ENCODE measurements at regions not wholly inside any gene's neighbourhood (a gene's known extent, or its start where the extent isn't known, plus 50 kb on each side); places are given as distances from the start of the nearest gene placed in this dataset.
"Not testable (repeated sequence)": the region's sequence is repeated elsewhere in the genome, so short reads cannot be mapped to it uniquely, and the experiment has no call there.

DNA sequence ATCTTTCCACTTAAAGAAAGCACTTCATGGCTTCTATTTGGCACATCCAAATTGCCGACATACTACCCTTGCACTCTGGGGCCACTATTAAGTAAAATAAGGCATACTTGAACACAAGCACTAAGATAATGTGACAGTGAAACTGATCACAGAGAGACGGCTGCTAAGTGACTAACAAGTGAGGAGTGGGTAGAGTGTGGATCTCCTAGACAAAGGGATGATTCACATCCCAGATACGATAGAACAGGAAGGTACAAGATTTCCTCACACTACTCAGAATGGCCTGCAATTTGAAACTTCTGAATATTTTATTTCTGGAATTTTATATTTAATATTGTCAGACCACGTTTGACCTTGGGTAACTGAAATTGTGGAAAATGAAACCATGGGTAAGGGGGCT, 1721.8 kb upstream of the SPRY2 start:
- 58 to 69% methylated on average over 3 to 4 of the region's 4 CpGs for WGBS, 2 donors (ENCODE audit: low coverage in 1 of 2)
- no peaks in the 10 kb centered on the region for H3K9me3 ChIP-seq
- no peak for ATAC-seq
- TF ChIP-seq POLR2AphosphoS5 (IDR thresholded peaks at IDR 0.05), result no peak
- H3K36me3 ChIP-seq, result no peaks in the 10 kb centered on the region
- no peaks in the 10 kb centered on the region for H3K27me3 ChIP-seq
- H3K4me1 ChIP-seq, result no peaks in the 10 kb centered on the region
- H3K27ac ChIP-seq, result no peak overlapping the region
- no peak overlapping the region for H3K4me3 ChIP-seq

GRCh38 chr13:82058364-82058763, 1717.4 kb upstream of the SPRY2 start:
- ATAC-seq, result no peak
- H3K27me3 ChIP-seq, result no peaks in the 10 kb centered on the region
- 71 to 80% methylated on average over 2 of the region's 2 CpGs for WGBS, 2 donors (ENCODE audit: low coverage in 1 of 2)

GRCh38 chr13:82045316-82045715, 1704.4 kb upstream of the SPRY2 start:
- WGBS, 2 donors (ENCODE audit: low coverage in 1 of 2), result 94% methylated on average over 12 of the region's 23 CpGs; no CpG with 5 or more reads in 1 of the 2 donors
- ATAC-seq, result not testable (repeated sequence)

More at GRCh38 chr13:82058364-82058763, 1717.4 kb upstream of the SPRY2 start:
- no peaks in the 10 kb centered on the region for H3K36me3 ChIP-seq
- H3K4me3 ChIP-seq, result no peak overlapping the region
- TF ChIP-seq, protein P1, sequence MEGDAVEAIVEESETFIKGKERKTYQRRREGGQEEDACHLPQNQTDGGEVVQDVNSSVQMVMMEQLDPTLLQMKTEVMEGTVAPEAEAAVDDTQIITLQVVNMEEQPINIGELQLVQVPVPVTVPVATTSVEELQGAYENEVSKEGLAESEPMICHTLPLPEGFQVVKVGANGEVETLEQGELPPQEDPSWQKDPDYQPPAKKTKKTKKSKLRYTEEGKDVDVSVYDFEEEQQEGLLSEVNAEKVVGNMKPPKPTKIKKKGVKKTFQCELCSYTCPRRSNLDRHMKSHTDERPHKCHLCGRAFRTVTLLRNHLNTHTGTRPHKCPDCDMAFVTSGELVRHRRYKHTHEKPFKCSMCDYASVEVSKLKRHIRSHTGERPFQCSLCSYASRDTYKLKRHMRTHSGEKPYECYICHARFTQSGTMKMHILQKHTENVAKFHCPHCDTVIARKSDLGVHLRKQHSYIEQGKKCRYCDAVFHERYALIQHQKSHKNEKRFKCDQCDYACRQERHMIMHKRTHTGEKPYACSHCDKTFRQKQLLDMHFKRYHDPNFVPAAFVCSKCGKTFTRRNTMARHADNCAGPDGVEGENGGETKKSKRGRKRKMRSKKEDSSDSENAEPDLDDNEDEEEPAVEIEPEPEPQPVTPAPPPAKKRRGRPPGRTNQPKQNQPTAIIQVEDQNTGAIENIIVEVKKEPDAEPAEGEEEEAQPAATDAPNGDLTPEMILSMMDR (IDR thresholded peaks at IDR 0.05), result no peak
- TF ChIP-seq POLR2A (IDR thresholded peaks at IDR 0.05) (no peak), POLR2AphosphoS5 (IDR thresholded peaks at IDR 0.05) (no peak), EP300 (IDR thresholded peaks at IDR 0.05) (no peak)
- no peak overlapping the region for H3K27ac ChIP-seq
- no peaks in the 10 kb centered on the region for H3K4me1 ChIP-seq
- H3K9me3 ChIP-seq, result no peaks in the 10 kb centered on the region

GRCh38 chr13:82036602-82037001, 1695.7 kb upstream of the SPRY2 start:
- H3K36me3 ChIP-seq, result no peaks in the 10 kb centered on the region
- no peak overlapping the region for H3K4me3 ChIP-seq
- no peaks in the 10 kb centered on the region for H3K27me3 ChIP-seq
- 36 to 41% methylated on average over 1 of the region's 1 CpG for WGBS, 2 donors (ENCODE audit: low coverage in 1 of 2)
- H3K9me3 ChIP-seq, result no peaks in the 10 kb centered on the region
- no peak for TF ChIP-seq POLR2AphosphoS5 (IDR thresholded peaks at IDR 0.05)
- ATAC-seq, result no peak
- no peaks in the 10 kb centered on the region for H3K4me1 ChIP-seq
- no peak overlapping the region for H3K27ac ChIP-seq

More at GRCh38 chr13:82045316-82045715, 1704.4 kb upstream of the SPRY2 start:
- H3K9me3 ChIP-seq, H3K27me3 ChIP-seq, H3K4me3 ChIP-seq, H3K27ac ChIP-seq, H3K4me1 ChIP-seq, H3K36me3 ChIP-seq: not testable (repeated sequence)

- no peaks in the 10 kb centered on the region for H3K27me3 ChIP-seq
- 25% methylated on average over 1 of the region's 1 CpG for WGBS, 2 donors (ENCODE audit: low coverage in 1 of 2)
- no peaks in the 10 kb centered on the region for H3K4me1 ChIP-seq
- no peaks in the 10 kb centered on the region for H3K9me3 ChIP-seq
- H3K4me3 ChIP-seq, result no peak overlapping the region
- no peaks in the 10 kb centered on the region for H3K36me3 ChIP-seq
- TF ChIP-seq POLR2A (IDR thresholded peaks at IDR 0.05) (no peak), POLR2AphosphoS5 (IDR thresholded peaks at IDR 0.05) (no peak)
- ATAC-seq, result no peak
- H3K27ac ChIP-seq, result no peak overlapping the region
Observed at GRCh38 chr13:82011355-82011754, 1670.4 kb upstream of the SPRY2 start.

DNA sequence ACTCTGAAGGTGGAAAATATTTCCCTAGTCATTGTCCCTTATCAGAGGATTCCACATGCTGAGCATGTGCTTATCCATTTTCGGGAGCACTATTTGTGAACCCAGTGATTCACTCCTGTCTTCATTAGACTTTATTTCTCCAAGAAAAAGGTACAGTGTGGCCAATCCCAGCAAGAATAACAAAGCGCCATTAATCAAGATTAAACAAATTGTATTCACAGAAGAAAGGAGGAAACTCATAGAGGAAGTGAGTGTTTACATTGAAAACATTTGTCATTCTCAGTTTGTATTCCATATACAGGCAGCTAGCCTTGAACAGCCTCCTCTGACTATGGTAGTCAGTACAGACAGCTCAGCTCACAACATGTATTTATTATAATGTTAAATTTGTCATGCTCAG, 1669.9 kb upstream of the SPRY2 start:
- Histone ChIP-seq H3K27ac (no peak overlapping the region), H3K4me1 (no peaks in the 10 kb centered on the region), H3K9me3 (no peaks in the 10 kb centered on the region), H3K27me3 (no peaks in the 10 kb centered on the region), H3K36me3 (no peaks in the 10 kb centered on the region), H3K4me3 (no peak overlapping the region)
- TF ChIP-seq POLR2AphosphoS5 (IDR thresholded peaks at IDR 0.05) (no peak), EP300 (IDR thresholded peaks at IDR 0.05) (no peak), POLR2A (IDR thresholded peaks at IDR 0.05) (no peak)
- TF ChIP-seq, protein P1 (IDR thresholded peaks at IDR 0.05), result no peak
- WGBS, 2 donors (ENCODE audit: low coverage in 1 of 2), result 32 to 43% methylated on average over 1 of the region's 2 CpGs
- ATAC-seq, result no peak

DNA sequence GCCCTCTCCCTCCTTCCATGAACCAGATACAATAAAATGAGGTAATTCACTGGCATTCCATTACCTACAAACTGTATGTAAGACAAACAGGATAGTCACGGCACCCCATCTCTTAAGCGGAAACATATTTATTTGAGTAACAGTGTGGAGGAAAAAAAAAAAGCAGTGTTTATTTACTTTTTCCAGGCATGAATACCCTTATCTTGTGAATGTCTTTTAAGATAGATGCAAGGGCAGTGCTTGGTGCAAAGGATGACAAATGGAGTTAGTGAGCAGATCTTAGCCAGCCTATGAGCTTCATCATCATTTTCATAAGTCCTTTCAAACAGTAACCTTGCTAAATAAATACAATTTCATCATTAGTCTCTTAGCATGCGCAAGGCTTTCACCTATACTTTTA, 1661.8 kb upstream of the SPRY2 start:
- H3K4me3 ChIP-seq, result no peak overlapping the region
- no peaks in the 10 kb centered on the region for H3K9me3 ChIP-seq
- 67 to 83% methylated on average over 3 of the region's 3 CpGs for WGBS, 2 donors (ENCODE audit: low coverage in 1 of 2)
- no peaks in the 10 kb centered on the region for H3K27me3 ChIP-seq
- no peak overlapping the region for H3K27ac ChIP-seq
- no peak for ATAC-seq
- TF ChIP-seq POLR2AphosphoS5 (IDR thresholded peaks at IDR 0.05) (no peak), POLR2A (IDR thresholded peaks at IDR 0.05) (no peak)
- no peaks in the 10 kb centered on the region for H3K4me1 ChIP-seq
- no peaks in the 10 kb centered on the region for H3K36me3 ChIP-seq

DNA sequence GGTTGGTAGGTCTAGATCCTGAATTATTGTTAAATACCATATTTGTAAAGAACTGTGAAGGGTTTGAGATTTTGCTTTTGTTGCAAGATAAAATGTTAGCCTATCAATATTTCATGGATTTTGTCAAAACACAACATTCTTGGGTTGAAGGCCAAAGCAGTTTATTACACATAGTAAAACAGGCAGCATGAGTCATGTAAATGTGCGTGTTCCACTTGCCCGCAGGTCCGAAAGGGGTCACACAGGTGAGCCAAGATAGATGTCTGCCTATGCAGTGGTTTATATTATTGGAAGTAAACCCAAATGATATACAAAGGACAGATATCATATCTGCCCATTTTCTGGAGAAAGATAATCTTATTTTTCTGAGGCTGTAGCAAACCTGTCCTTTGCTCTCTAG, 1654.4 kb upstream of the SPRY2 start:
- TF ChIP-seq EP300 (IDR thresholded peaks at IDR 0.05), result no peak
- no peak for TF ChIP-seq POLR2A (IDR thresholded peaks at IDR 0.05)
- TF ChIP-seq POLR2AphosphoS5 (IDR thresholded peaks at IDR 0.05), result no peak
- TF ChIP-seq, protein P1 (IDR thresholded peaks at IDR 0.05), result no peak
- H3K4me1 ChIP-seq, result no peaks in the 10 kb centered on the region
- WGBS, 2 donors (ENCODE audit: low coverage in 1 of 2), result 76 to 92% methylated on average over 3 of the region's 3 CpGs
- no peaks in the 10 kb centered on the region for H3K9me3 ChIP-seq
- no peaks in the 10 kb centered on the region for H3K27me3 ChIP-seq
- ATAC-seq, result no peak
- no peak overlapping the region for H3K27ac ChIP-seq
- H3K4me3 ChIP-seq, result no peak overlapping the region
- H3K36me3 ChIP-seq, result no peaks in the 10 kb centered on the region

Data from gastroesophageal sphincter (tissue), 4 donors.